K562 (cell line): ENCODE measurements at regions not wholly inside any gene's neighbourhood (a gene's known extent, or its start where the extent isn't known, plus 50 kb on each side); places are given as distances from the start of the nearest gene placed in this dataset.

Source experiments
- ATAC-seq: fragments of 200-7000 bp; cut with Tn5 transposase; 3 replicates; pipeline ENCODE4 v1.9.1; 2020; ENCODE audit warnings: moderate library complexity
- BruUV-seq: library from RNA; stranded (reverse); fragments of 400-500 nt; replicated peaks from 2 replicates; lab custom pipeline; 2021; lab: Mats Ljungman, UMichigan
- CTCF ChIA-PET: fragments of 300-600 bp; formaldehyde crosslinking; extraction: SDS; loops from one replicate; lab custom pipeline; 2021; ENCODE audit warnings: low intra/inter-chr PET ratio; lab: Yijun Ruan, JAX
- POLR2A ChIA-PET: fragments of 300-600, 350-650 bp; sonication (Branson Sonifier 250); formaldehyde crosslinking; extraction: SDS; loops from one replicate; lab custom pipeline; 2021; ENCODE audit warnings: antibody characterized with exemption, inconsistent platforms; lab: Yijun Ruan, JAX
- DNase-seq, 4 experiments: peaks; one replicate each; pipeline versions ENCODE4 v3.0.0 to v3.0.0-alpha.2; 2011 to 2018; ENCODE audit warnings: low spot score in 3 of 4, mixed read lengths in 3 of 4; ENCODE audit errors: extremely low read depth in 1 of 4
- FAIRE-seq: peaks from 2 replicates; lab custom pipeline; 2011; peaks lifted over from hg19 to GRCh38; lab: Jason Lieb, UNC
- H2AFZ ChIP-seq: 2 replicates; pipeline ENCODE4 v1.6.0; 2011; ENCODE audit warnings: low read depth, low read length, control low read depth, inconsistent platforms
- H3K27ac ChIP-seq: fragments of 200-600 bp; 3 replicates; pipeline ENCODE4 v1.8.0; 2011; ENCODE audit warnings: low read depth, mild to moderate bottlenecking, control low read depth, inconsistent platforms, low read length, moderate library complexity, mixed read lengths; ENCODE audit errors: extremely low read depth
- H3K27me3 ChIP-seq, 2 experiments: fragments of 300-600 bp in 1 of 2; 2 replicates in 1 of 2; 3 replicates in 1 of 2; pipeline versions ENCODE4 v1.6.0 to v1.8.0; 2011; ENCODE audit warnings: inconsistent platforms in 2 of 2, low read length in 2 of 2, mild to moderate bottlenecking in 1 of 2, mixed read lengths in 1 of 2, moderate library complexity in 1 of 2; ENCODE audit not compliant: control insufficient read depth in 2 of 2, insufficient read depth in 2 of 2
- H3K36me3 ChIP-seq: fragments of 300-600 bp; 3 replicates; pipeline ENCODE4 v1.8.0; 2011; ENCODE audit warnings: mild to moderate bottlenecking, low read length, inconsistent platforms; ENCODE audit not compliant: control insufficient read depth, insufficient read depth
- H3K4me1 ChIP-seq, 2 experiments: fragments of 200-600 bp in 1 of 2; replicated peaks in 1 of 2; 2 replicates in 1 of 2; 3 replicates in 1 of 2; pipeline versions ENCODE4 v1.5.1 to v1.8.0; 2011; ENCODE audit warnings: inconsistent platforms in 2 of 2, low read length in 2 of 2, mild to moderate bottlenecking in 1 of 2, mixed read lengths in 1 of 2, moderate library complexity in 1 of 2; ENCODE audit not compliant: control insufficient read depth in 2 of 2, insufficient read depth in 2 of 2
- H3K4me2 ChIP-seq: 2 replicates; pipeline ENCODE4 v1.6.1; 2011; ENCODE audit warnings: low read length, control low read depth, inconsistent platforms, mixed read lengths; ENCODE audit not compliant: insufficient read depth
- H3K4me3 ChIP-seq: fragments of 200-600 bp; sonication (generic), shearing (Covaris generic); 2 replicates; pipeline ENCODE4 v1.5.1; 2016; ENCODE audit warnings: control low read depth, inconsistent platforms
- H3K79me2 ChIP-seq: fragments of 200-600 bp; 3 replicates; pipeline ENCODE4 v1.8.0; 2011; ENCODE audit warnings: low read length, inconsistent platforms; ENCODE audit not compliant: control insufficient read depth, insufficient read depth
- H3K9ac ChIP-seq, 2 experiments: 2 replicates each; pipeline versions ENCODE4 v1.6.0 to v1.6.1; 2011; ENCODE audit warnings: low read depth in 2 of 2, low read length in 2 of 2, control low read depth in 1 of 2, inconsistent platforms in 1 of 2, mild to moderate bottlenecking in 1 of 2, mixed read lengths in 1 of 2; ENCODE audit not compliant: insufficient read depth in 1 of 2
- H3K9me1 ChIP-seq: one replicate; pipeline ENCODE4 v1.6.0; 2011; ENCODE audit warnings: inconsistent platforms, mild to moderate bottlenecking, low read length, moderate library complexity; ENCODE audit not compliant: control insufficient read depth, insufficient read depth
- H3K9me3 ChIP-seq: replicated peaks from 2 replicates; pipeline ENCODE4 v1.5.1; 2011; ENCODE audit warnings: low read depth, low read length, inconsistent platforms; ENCODE audit not compliant: control insufficient read depth, insufficient read depth
- H4K20me1 ChIP-seq: replicated peaks from 2 replicates; pipeline ENCODE4 v1.6.1; 2011; ENCODE audit warnings: low read length, inconsistent platforms, mixed read lengths; ENCODE audit not compliant: control insufficient read depth, insufficient read depth
- ARID1B ChIP-seq: fragments of 450-650 bp; IDR thresholded peaks from 2 replicates; pipeline ENCODE4 v1.6.1; 2016; ENCODE audit warnings: antibody characterized with exemption, mild to moderate bottlenecking, inconsistent platforms
- ATF2 ChIP-seq: sonication (generic); formaldehyde crosslinking; IDR thresholded peaks from 2 replicates; pipeline ENCODE4 v1.8.1; 2022; ENCODE audit warnings: missing genetic modification reagents
- FOXJ2 ChIP-seq: fragments of 200-800 bp; sonication (Bioruptor generic); IDR thresholded peaks from 2 replicates; pipeline ENCODE4 v1.6.1; 2016; ENCODE audit warnings: missing genetic modification characterization, missing compliant biosample characterization
- HMG20B ChIP-seq: fragments of 250-450 bp; sonication (Bioruptor Pico); IDR thresholded peaks from 2 replicates; pipeline ENCODE4 v1.5.0; 2021; ENCODE audit warnings: mild to moderate bottlenecking
- KHSRP ChIP-seq: fragments of 450-650 bp; IDR thresholded peaks from 2 replicates; pipeline ENCODE4 v1.6.1; 2017
- KLF6 ChIP-seq: fragments of 250-450 bp; sonication (Bioruptor Pico); IDR thresholded peaks from 2 replicates; pipeline ENCODE4 v1.4.0; 2020; ENCODE audit warnings: mild to moderate bottlenecking, moderate library complexity, borderline replicate concordance
- NFATC3 ChIP-seq: fragments of 450-650 bp; IDR thresholded peaks from 2 replicates; pipeline ENCODE4 v1.6.1; 2017; ENCODE audit warnings: mild to moderate bottlenecking
- PATZ1 ChIP-seq: fragments of 250-450 bp; sonication (Bioruptor Pico); IDR thresholded peaks from 2 replicates; pipeline ENCODE4 v1.5.0; 2020; ENCODE audit warnings: mild to moderate bottlenecking, borderline replicate concordance
- PTTG1 ChIP-seq: fragments of 450-650 bp; IDR thresholded peaks from 2 replicates; pipeline ENCODE4 v1.6.1; 2016; ENCODE audit warnings: low read depth, mild to moderate bottlenecking, missing genetic modification characterization, missing compliant biosample characterization
- SMARCE1 ChIP-seq: fragments of 450-650 bp; IDR thresholded peaks from 2 replicates; pipeline ENCODE4 v1.7.1; 2016; ENCODE audit warnings: mild to moderate bottlenecking
- XRCC5 ChIP-seq: fragments of 200-400 bp; formaldehyde crosslinking; IDR thresholded peaks from 2 replicates; pipeline ENCODE4 v1.6.1; 2017; ENCODE audit warnings: low read depth, mild to moderate bottlenecking, low read length
- ZNF239 ChIP-seq: fragments of 250-450 bp; sonication (Bioruptor Pico); IDR thresholded peaks from 2 replicates; pipeline ENCODE4 v1.4.0; 2020; ENCODE audit warnings: mild to moderate bottlenecking
- ZNF282 ChIP-seq: sonication (generic); formaldehyde crosslinking; IDR thresholded peaks from 2 replicates; pipeline ENCODE4 v1.8.1; 2023; ENCODE audit warnings: missing genetic modification reagents
- ZNF76 ChIP-seq: fragments of 250-450 bp; sonication (Bioruptor Pico); IDR thresholded peaks from 2 replicates; pipeline ENCODE4 v1.4.0; 2020; ENCODE audit warnings: mild to moderate bottlenecking, moderate library complexity, borderline replicate concordance
- WGBS: fragments of 100-300 bp; shearing (Covaris generic); methylation state at CpG from one replicate; pipeline ENCODE4 v1.1.6; 2016; ENCODE audit warnings: low coverage, mixed read lengths; ENCODE audit not compliant: insufficient coverage; ENCODE audit errors: missing lambda C conversion rate; 5-methylcytosine and 5-hydroxymethylcytosine counted together
- in situ Hi-C: fragments of 300-500 bp; cut with MboI; formaldehyde crosslinking; loops from 4 replicates; pipeline ENCODE4 v1.15.0; 2018; ENCODE audit warnings: inconsistent platforms, mixed read lengths
- intact Hi-C: fragments of 100-400 bp; cut with micrococcal nuclease; formaldehyde crosslinking; loops from 2 replicates; pipeline ENCODE4 v1.14.2; 2022
- TF ChIP-seq, protein P1 (sequence below): fragments of 250-450 bp; sonication (Bioruptor Pico); IDR thresholded peaks from 2 replicates; pipeline ENCODE4 v1.5.0; 2021; ENCODE audit warnings: mild to moderate bottlenecking, moderate library complexity
- TF ChIP-seq, protein P2 (sequence below): fragments of 450-650 bp; formaldehyde crosslinking; IDR thresholded peaks from 2 replicates; pipeline ENCODE4 v1.4.0; 2020; ENCODE audit warnings: mild to moderate bottlenecking, mixed read lengths

DNA sequence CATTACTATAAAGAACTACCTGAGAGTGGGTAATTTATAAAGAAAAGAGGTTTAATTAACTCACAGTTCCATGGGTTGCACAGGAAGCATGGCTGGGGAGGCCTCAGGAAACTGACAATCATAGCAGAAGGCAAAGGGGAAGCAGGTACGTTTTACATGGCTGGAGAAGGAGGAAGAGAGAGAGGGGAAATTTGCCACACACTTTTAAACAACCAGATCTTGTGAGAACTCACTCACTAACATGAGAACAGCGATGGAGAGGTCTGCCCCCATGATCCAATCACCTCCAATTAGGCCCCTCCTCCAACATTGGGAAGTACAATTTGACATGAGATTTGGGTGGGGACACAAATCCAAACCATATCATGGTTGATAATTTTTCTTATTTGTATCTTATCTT lies 51.8 kb upstream of the PPP1R9A start (continued):
- TF ChIP-seq, protein P1, sequence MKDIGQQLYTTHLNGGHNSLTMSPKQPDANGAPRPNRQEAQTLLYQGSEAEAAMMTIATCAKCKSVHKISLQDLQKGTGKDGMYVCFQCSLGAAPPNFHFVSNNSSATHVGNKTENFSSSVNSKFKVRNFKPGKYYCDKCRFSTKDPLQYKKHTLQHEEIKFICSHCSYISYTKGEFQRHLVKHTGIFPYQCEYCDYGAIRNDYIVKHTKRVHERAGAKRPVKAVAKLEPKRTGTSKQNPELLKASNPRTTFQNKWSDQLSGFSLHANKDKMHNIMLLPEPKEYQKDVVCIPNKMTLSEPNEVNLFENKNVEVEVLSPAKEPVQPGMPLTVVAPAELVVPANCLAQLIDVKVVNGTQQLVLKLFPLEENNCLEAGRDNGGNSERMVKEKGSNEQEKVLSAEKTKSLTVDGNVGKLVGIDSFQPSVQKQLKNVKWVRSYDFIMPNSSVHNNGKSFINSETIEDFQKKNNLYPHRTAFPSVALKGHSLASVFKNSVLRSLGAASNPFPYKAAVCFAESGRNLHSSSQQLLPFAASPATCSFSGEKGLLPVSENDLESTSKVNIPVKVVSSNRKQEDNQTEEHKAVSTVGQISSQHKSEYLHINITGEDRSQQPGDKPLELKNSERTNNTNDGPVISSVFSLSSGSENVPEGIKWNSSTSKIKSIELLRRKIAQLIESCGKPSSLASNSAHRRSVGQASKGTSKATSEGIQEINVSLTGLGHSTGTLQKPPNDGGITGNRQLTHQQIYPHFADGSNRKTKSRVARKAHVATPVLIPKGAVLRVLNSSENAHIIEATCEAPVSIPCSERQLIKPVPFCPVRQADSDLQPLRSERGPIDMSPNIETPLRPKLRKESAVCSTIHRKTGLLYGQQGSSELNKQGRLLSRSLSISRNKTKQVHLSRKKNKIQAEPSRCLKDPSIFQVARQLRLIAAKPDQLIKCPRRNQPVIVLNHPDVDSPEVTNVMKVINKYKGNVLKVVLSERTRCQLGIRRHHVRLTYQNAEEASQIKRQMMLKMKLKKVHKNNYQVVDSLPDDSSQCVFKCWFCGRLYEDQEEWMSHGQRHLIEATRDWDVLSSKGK (CRISPR knock-in tag) = no peak
- TF ChIP-seq PATZ1 = no peak
- TF ChIP-seq FOXJ2 = no peak
- TF ChIP-seq XRCC5 = no peak
- TF ChIP-seq ARID1B = no peak

- POLR2A ChIA-PET = no interaction called here
- no peaks in the 10 kb centered on the region for H3K9me1 ChIP-seq
- no peaks in the 10 kb centered on the region for H3K36me3 ChIP-seq
- H3K79me2 ChIP-seq = no peaks in the 10 kb centered on the region
- H2AFZ ChIP-seq = no peak overlapping the region
- 0% methylated on average over 1 of the region's 1 CpG for WGBS
- ATAC-seq (no peak), FAIRE-seq (no peak), DNase-seq (no peak)
- no peak overlapping the region for H3K4me2 ChIP-seq
- H4K20me1 ChIP-seq = no peaks in the 10 kb centered on the region
- H3K9me3 ChIP-seq = no peaks in the 10 kb centered on the region
- CTCF ChIA-PET = no interaction called here
- intact Hi-C loops (no loop called here), in situ Hi-C loops (no loop called here)
- no peak overlapping the region for H3K9ac ChIP-seq
- no peaks in the 10 kb centered on the region for H3K4me1 ChIP-seq
- H3K27ac ChIP-seq = no peak overlapping the region
- BruUV-seq = no TSS peak
- no peak overlapping the region for H3K4me3 ChIP-seq
- H3K27me3 ChIP-seq = no peaks in the 10 kb centered on the region
- TF ChIP-seq KLF6 (CRISPR knock-in tag) = no peak
- TF ChIP-seq KHSRP = no peak
- no peak for TF ChIP-seq PTTG1 (tag)
- no peak for TF ChIP-seq SMARCE1
- TF ChIP-seq ATF2 (CRISPR knock-in tag) = no peak
- no peak for TF ChIP-seq ZNF282
- TF ChIP-seq ZNF239 (CRISPR knock-in tag) = no peak
- TF ChIP-seq, protein P2, sequence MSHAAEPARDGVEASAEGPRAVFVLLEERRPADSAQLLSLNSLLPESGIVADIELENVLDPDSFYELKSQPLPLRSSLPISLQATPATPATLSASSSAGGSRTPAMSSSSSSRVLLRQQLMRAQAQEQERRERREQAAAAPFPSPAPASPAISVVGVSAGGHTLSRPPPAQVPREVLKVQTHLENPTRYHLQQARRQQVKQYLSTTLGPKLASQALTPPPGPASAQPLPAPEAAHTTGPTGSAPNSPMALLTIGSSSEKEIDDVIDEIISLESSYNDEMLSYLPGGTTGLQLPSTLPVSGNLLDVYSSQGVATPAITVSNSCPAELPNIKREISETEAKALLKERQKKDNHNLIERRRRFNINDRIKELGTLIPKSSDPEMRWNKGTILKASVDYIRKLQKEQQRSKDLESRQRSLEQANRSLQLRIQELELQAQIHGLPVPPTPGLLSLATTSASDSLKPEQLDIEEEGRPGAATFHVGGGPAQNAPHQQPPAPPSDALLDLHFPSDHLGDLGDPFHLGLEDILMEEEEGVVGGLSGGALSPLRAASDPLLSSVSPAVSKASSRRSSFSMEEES = no peak
- TF ChIP-seq HMG20B (CRISPR knock-in tag) = no peak
- TF ChIP-seq ZNF76 (CRISPR knock-in tag) = no peak
- TF ChIP-seq NFATC3 = no peak
These were observed 50.8 kb upstream of the PPP1R9A start for GRCh38 chr7:94856643-94857042.
